ENCODE measurements at regions not wholly inside any gene's neighbourhood (a gene's known extent, or its start where the extent isn't known, plus 50 kb on each side); places are given as distances from the start of the nearest gene placed in this dataset.

GRCh38 chr7:46257761-46258448, 336.8 kb upstream of the IGFBP3 start:
- no peak for DNase-seq

GRCh38 chr7:46256870-46257661, 336.0 kb upstream of the IGFBP3 start:
- DNase-seq: no peak

- no peak for DNase-seq
These were observed 332.4 kb upstream of the IGFBP3 start for GRCh38 chr7:46253520-46253919.

GRCh38 chr7:46247664-46248063, 326.6 kb upstream of the IGFBP3 start:
- DNase-seq: no peak

- DNase-seq: no peak
These were observed 324.6 kb upstream of the IGFBP3 start for GRCh38 chr7:46245586-46246111.

GRCh38 chr7:46244757-46245156, 323.7 kb upstream of the IGFBP3 start:
- no peak for DNase-seq

- DNase-seq: no peak
These were observed 322.3 kb upstream of the IGFBP3 start for GRCh38 chr7:46243406-46243805.

GRCh38 chr7:46239846-46240245, 318.8 kb upstream of the IGFBP3 start:
- DNase-seq: no peak

GRCh38 chr7:46237466-46237865, 316.4 kb upstream of the IGFBP3 start:
- DNase-seq: no peak

GRCh38 chr7:46233585-46234329, 312.7 kb upstream of the IGFBP3 start:
- DNase-seq: no peak

- no peak for DNase-seq
These were observed 309.9 kb upstream of the IGFBP3 start for GRCh38 chr7:46230990-46231305.

- no peak for DNase-seq
These were observed 309.4 kb upstream of the IGFBP3 start for GRCh38 chr7:46230298-46230989.

- DNase-seq: no peak
These were observed 308.3 kb upstream of the IGFBP3 start for GRCh38 chr7:46229409-46229808.

GRCh38 chr7:46226860-46227259, 305.8 kb upstream of the IGFBP3 start:
- DNase-seq: no peak

GRCh38 chr7:46224363-46224762, 303.3 kb upstream of the IGFBP3 start:
- no peak for DNase-seq

GRCh38 chr7:46220066-46220630, 299.1 kb upstream of the IGFBP3 start:
- no peak for DNase-seq

GRCh38 chr7:46218461-46219200, 297.6 kb upstream of the IGFBP3 start:
- DNase-seq: no peak

GRCh38 chr7:46215987-46216567, 295.0 kb upstream of the IGFBP3 start:
- peak in 14 of 51 donors; percentile 6 to 47 (median 17) for DNase-seq

- DNase-seq: no peak
These were observed 293.5 kb upstream of the IGFBP3 start for GRCh38 chr7:46214526-46214925.

GRCh38 chr7:46213154-46213537, 292.1 kb upstream of the IGFBP3 start:
- no peak for DNase-seq
